HCT116 (cell line): ENCODE measurements at regions not wholly inside any gene's neighbourhood (a gene's known extent, or its start where the extent isn't known, plus 50 kb on each side); places are given as distances from the start of the nearest gene placed in this dataset.

Experiments used
- ATAC-seq: fragments of 200-7000 bp; cut with Tn5 transposase; 2 replicates; pipeline ENCODE4 v1.9.1; 2020; ENCODE audit warnings: mild to moderate bottlenecking, moderate library complexity
- BruUV-seq: library from RNA; stranded (reverse); fragments of 400-500 nt; replicated peaks from 2 replicates; lab custom pipeline; 2021; lab: Mats Ljungman, UMichigan
- CTCF ChIA-PET: fragments of 300-600 bp; sonication (Branson Sonifier 250); formaldehyde crosslinking; loops from one replicate; lab custom pipeline; 2021; ENCODE audit warnings: antibody characterized with exemption; lab: Charles Lee
- POLR2A ChIA-PET: fragments of 300-600, 350-600 bp; sonication (Branson Sonifier 250); formaldehyde crosslinking; loops from one replicate; lab custom pipeline; 2021; ENCODE audit warnings: antibody characterized with exemption; lab: Charles Lee
- RAD21 ChIA-PET, 2 experiments: fragments of 300-600 bp; sonication (Branson Sonifier 250); formaldehyde crosslinking; loops; one replicate each; lab custom pipeline; 2023; ENCODE audit warnings: low total read pairs in 2 of 2; ENCODE audit not compliant: uncharacterized antibody in 2 of 2, unreplicated experiment in 2 of 2, low non-redundant PET in 1 of 2; lab: Charles Lee
- DNase-seq: peaks from one replicate; pipeline ENCODE4 v3.0.0-alpha.2; 2010; ENCODE audit warnings: low read depth, low spot score
- H2AFZ ChIP-seq: fragments of 200-600 bp; shearing (Covaris generic), sonication (generic); 2 replicates; pipeline ENCODE4 v1.6.1; 2017; ENCODE audit warnings: low read depth, mixed run types, mixed read lengths, antibody characterized with exemption, low read length; ENCODE audit not compliant: poor library complexity, severe bottlenecking
- H3K27ac ChIP-seq: 2 replicates; pipeline ENCODE4 v1.5.1; 2012; ENCODE audit warnings: low read depth, low read length
- H3K27me3 ChIP-seq: fragments of 200-600 bp; sonication (generic); 2 replicates; pipeline ENCODE4 v1.6.1; 2016; ENCODE audit warnings: mixed run types, low read length, mixed read lengths; ENCODE audit not compliant: insufficient read depth
- H3K36me3 ChIP-seq, 2 experiments: fragments of 200-500 bp in 1 of 2; fragments of 200-600 bp in 1 of 2; sonication (Bioruptor generic) in 1 of 2; sonication (generic) in 1 of 2; 2 replicates each; pipeline versions ENCODE4 v1.5.1 to v1.6.1; 2014 to 2016; ENCODE audit warnings: low read length in 2 of 2, inconsistent platforms in 1 of 2, mixed read lengths in 1 of 2, mixed run types in 1 of 2; ENCODE audit not compliant: insufficient read depth in 2 of 2, control insufficient read depth in 1 of 2
- H3K4me1 ChIP-seq, 2 experiments: fragments of 200-600 bp in 1 of 2; sonication (generic) in 1 of 2; 2 replicates each; pipeline versions ENCODE4 v1.5.1 to v1.6.1; 2012 to 2017; ENCODE audit warnings: low read length in 2 of 2, inconsistent platforms in 1 of 2, mild to moderate bottlenecking in 1 of 2, mixed read lengths in 1 of 2, mixed run types in 1 of 2, moderate library complexity in 1 of 2; ENCODE audit not compliant: insufficient read depth in 2 of 2, control insufficient read depth in 1 of 2
- H3K4me2 ChIP-seq: fragments of 200-600 bp; sonication (generic); 2 replicates; pipeline ENCODE4 v1.6.1; 2017; ENCODE audit warnings: mixed run types, low read length, mixed read lengths
- H3K4me3 ChIP-seq, 2 experiments: fragments of 200-600 bp in 1 of 2; sonication (generic) in 1 of 2; replicated peaks in 1 of 2; 2 replicates each; pipeline ENCODE4 v1.5.1; 2011 to 2016; ENCODE audit warnings: low read length in 2 of 2, control low read depth in 1 of 2, low read depth in 1 of 2, mild to moderate bottlenecking in 1 of 2, mixed read lengths in 1 of 2, mixed run types in 1 of 2
- H3K79me2 ChIP-seq: fragments of 200-600 bp; sonication (generic); 2 replicates; pipeline ENCODE4 v1.6.1; 2017; ENCODE audit warnings: mild to moderate bottlenecking, mixed run types, low read length, moderate library complexity, mixed read lengths; ENCODE audit not compliant: insufficient read depth
- H3K9ac ChIP-seq: fragments of 200-600 bp; sonication (generic); 2 replicates; pipeline ENCODE4 v1.6.1; 2016; ENCODE audit warnings: low read length, mixed read lengths
- H3K9me2 ChIP-seq: fragments of 200-600 bp; sonication (generic), shearing (Covaris generic); 2 replicates; pipeline ENCODE4 v1.6.1; 2017; ENCODE audit warnings: mixed run types, mild to moderate bottlenecking, moderate library complexity; ENCODE audit not compliant: insufficient read depth
- H3K9me3 ChIP-seq, 2 experiments: fragments of 200-500 bp in 1 of 2; fragments of 200-600 bp in 1 of 2; sonication (Bioruptor generic) in 1 of 2; sonication (generic) in 1 of 2; 2 replicates each; pipeline ENCODE4 v1.6.1; 2014 to 2017; ENCODE audit warnings: low read length in 2 of 2, mixed read lengths in 2 of 2, inconsistent platforms in 1 of 2, low read depth in 1 of 2, mild to moderate bottlenecking in 1 of 2, mixed run types in 1 of 2, moderate library complexity in 1 of 2; ENCODE audit not compliant: control insufficient read depth in 1 of 2, insufficient read depth in 1 of 2
- H4K20me1 ChIP-seq: fragments of 200-600 bp; sonication (generic), shearing (Covaris generic); 2 replicates; pipeline ENCODE4 v1.6.1; 2017; ENCODE audit warnings: mixed run types, mild to moderate bottlenecking, moderate library complexity; ENCODE audit not compliant: insufficient read depth
- CBX3 ChIP-seq: IDR thresholded peaks from 2 replicates; pipeline ENCODE4 v1.6.1; 2012; ENCODE audit warnings: low read depth
- ELF1 ChIP-seq: IDR thresholded peaks from 2 replicates; pipeline ENCODE4 v1.6.1; 2012; ENCODE audit warnings: low read depth, borderline replicate concordance
- EZH2phosphoT487 ChIP-seq: fragments of 200-600 bp; IDR thresholded peaks from 2 replicates; pipeline ENCODE4 v1.6.1; 2018; ENCODE audit warnings: antibody characterized with exemption, borderline replicate concordance
- POLR2AphosphoS5 ChIP-seq: IDR thresholded peaks from 2 replicates; pipeline ENCODE4 v1.6.1; 2011; ENCODE audit warnings: mild to moderate bottlenecking, low read depth, low read length, moderate library complexity
- YY1 ChIP-seq: IDR thresholded peaks from 2 replicates; pipeline ENCODE4 v1.6.1; 2011; ENCODE audit warnings: low read length, low read depth, moderate library complexity, mild to moderate bottlenecking; ENCODE audit not compliant: insufficient replicate concordance; ENCODE audit errors: extremely low read depth
- ZNF274 ChIP-seq: fragments of 200-500 bp; sonication (Bioruptor generic); IDR thresholded peaks from 2 replicates; pipeline ENCODE4 v1.6.1; 2014; ENCODE audit warnings: mild to moderate bottlenecking, low read depth, low read length, inconsistent platforms
- intact Hi-C: fragments of 100-400 bp; cut with micrococcal nuclease; formaldehyde crosslinking; loops from 2 replicates; pipeline ENCODE4 v1.10.0; 2022
- TF ChIP-seq, protein P1 (sequence below): IDR thresholded peaks from 2 replicates; pipeline ENCODE4 v1.6.1; 2011; ENCODE audit warnings: mild to moderate bottlenecking, low read length, moderate library complexity; ENCODE audit not compliant: insufficient replicate concordance; ENCODE audit errors: extremely low read depth
- TF ChIP-seq, protein P2 (sequence below): IDR thresholded peaks from 2 replicates; pipeline ENCODE4 v1.6.1; 2012
- TF ChIP-seq, protein P3 (sequence below): IDR thresholded peaks from 2 replicates; pipeline ENCODE4 v1.6.1; 2012
- TF ChIP-seq, protein P4 (sequence below): IDR thresholded peaks from 2 replicates; pipeline ENCODE4 v1.6.1; 2012; ENCODE audit warnings: low read depth

DNA sequence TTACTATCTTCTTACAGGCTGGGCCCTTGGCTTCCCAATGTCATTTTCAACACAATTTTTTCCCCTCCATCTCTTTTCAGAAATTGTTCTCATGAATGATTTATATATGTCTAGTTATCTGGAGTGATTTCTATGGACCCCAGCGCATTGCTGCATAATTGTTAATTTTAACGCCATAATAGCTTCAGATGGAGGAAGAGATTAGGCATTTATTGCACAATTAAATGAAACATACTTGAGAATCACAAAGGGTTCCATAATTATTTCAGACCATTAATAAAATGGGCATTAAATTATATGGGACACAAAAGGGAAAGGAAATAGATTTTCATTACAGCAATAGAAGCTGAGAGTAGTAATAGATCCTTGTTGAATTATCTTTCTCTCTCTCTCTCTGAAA is 70.3 kb upstream of the SOX14 start:
- Histone ChIP-seq H3K4me1 (no peaks in the 10 kb centered on the region), H3K9me3 (no peaks in the 10 kb centered on the region), H3K9me2 (no peaks in the 10 kb centered on the region), H3K27ac (no peak overlapping the region), H4K20me1 (no peaks in the 10 kb centered on the region), H3K9ac (no peak overlapping the region), H3K4me3 (no peak overlapping the region), H3K27me3 (peaks cover 22% of the 10 kb centered on the region), H2AFZ (no peak overlapping the region), H3K36me3 (no peaks in the 10 kb centered on the region), H3K4me2 (no peak overlapping the region), H3K79me2 (no peaks in the 10 kb centered on the region)
- intact Hi-C loops, result loop anchor here (2.0 to 10.0 kb wide), 5 partner anchors 285 to 1619 kb away; no protein-coding TSS in a partner anchor
- TF ChIP-seq, protein P1, sequence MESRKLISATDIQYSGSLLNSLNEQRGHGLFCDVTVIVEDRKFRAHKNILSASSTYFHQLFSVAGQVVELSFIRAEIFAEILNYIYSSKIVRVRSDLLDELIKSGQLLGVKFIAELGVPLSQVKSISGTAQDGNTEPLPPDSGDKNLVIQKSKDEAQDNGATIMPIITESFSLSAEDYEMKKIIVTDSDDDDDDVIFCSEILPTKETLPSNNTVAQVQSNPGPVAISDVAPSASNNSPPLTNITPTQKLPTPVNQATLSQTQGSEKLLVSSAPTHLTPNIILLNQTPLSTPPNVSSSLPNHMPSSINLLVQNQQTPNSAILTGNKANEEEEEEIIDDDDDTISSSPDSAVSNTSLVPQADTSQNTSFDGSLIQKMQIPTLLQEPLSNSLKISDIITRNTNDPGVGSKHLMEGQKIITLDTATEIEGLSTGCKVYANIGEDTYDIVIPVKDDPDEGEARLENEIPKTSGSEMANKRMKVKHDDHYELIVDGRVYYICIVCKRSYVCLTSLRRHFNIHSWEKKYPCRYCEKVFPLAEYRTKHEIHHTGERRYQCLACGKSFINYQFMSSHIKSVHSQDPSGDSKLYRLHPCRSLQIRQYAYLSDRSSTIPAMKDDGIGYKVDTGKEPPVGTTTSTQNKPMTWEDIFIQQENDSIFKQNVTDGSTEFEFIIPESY, result no peak
- TF ChIP-seq EZH2phosphoT487 (no peak), POLR2AphosphoS5 (no peak), YY1 (no peak)
- no TSS peak for BruUV-seq
- POLR2A ChIA-PET, result no interaction called here
- DNase-seq (no peak), ATAC-seq (no peak)
- CTCF ChIA-PET, result interaction anchor here (1.6 to 1.7 kb wide), 2 partner anchors 584 to 588 kb away, joined by 12 to 17 read pairs; no protein-coding TSS in a partner anchor
- RAD21 ChIA-PET, result no interaction called here

DNA sequence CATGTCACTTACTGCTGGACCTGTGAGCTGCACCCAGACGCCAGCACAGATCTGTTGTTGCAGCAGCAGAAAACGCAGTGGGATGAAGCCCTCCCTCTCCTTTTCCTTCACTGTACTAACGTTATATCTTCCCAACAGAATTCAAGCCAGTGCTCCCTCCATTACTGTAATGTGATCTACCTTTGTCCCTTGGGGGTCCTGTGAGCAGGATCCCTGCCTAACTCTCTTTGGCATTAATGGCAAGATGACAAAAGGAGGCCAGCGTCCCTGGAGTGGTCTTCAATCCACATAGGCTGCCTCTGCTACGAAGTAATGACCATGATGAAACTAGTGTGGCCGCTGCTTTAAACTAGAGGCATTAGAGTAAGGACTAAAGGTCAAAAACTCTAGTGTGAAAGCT is 69.3 kb upstream of the SOX14 start:
- Histone ChIP-seq H3K9me2 (no peaks in the 10 kb centered on the region), H3K36me3 (no peaks in the 10 kb centered on the region), H3K4me2 (no peak overlapping the region), H3K79me2 (no peaks in the 10 kb centered on the region), H3K9me3 (no peaks in the 10 kb centered on the region), H2AFZ (no peak overlapping the region), H3K27ac (no peak overlapping the region), H3K4me1 (no peaks in the 10 kb centered on the region), H4K20me1 (no peaks in the 10 kb centered on the region), H3K9ac (no peak overlapping the region), H3K4me3 (no peak overlapping the region), H3K27me3 (peaks cover 22% of the 10 kb centered on the region)
- CTCF ChIA-PET, result no interaction called here
- RAD21 ChIA-PET, result no interaction called here
- ATAC-seq (no peak), DNase-seq (no peak)
- no TSS peak for BruUV-seq
- intact Hi-C loops, result loop anchor here (5.0 to 10.0 kb wide), 4 partner anchors 478 to 1620 kb away; no protein-coding TSS in a partner anchor
- POLR2A ChIA-PET, result no interaction called here
- TF ChIP-seq, protein P2, sequence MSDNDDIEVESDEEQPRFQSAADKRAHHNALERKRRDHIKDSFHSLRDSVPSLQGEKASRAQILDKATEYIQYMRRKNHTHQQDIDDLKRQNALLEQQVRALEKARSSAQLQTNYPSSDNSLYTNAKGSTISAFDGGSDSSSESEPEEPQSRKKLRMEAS, result no peak
- TF ChIP-seq ZNF274, result no peak
- TF ChIP-seq, protein P3, sequence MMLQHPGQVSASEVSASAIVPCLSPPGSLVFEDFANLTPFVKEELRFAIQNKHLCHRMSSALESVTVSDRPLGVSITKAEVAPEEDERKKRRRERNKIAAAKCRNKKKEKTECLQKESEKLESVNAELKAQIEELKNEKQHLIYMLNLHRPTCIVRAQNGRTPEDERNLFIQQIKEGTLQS, result no peak
- TF ChIP-seq CBX3, result no peak
- TF ChIP-seq, protein P4, sequence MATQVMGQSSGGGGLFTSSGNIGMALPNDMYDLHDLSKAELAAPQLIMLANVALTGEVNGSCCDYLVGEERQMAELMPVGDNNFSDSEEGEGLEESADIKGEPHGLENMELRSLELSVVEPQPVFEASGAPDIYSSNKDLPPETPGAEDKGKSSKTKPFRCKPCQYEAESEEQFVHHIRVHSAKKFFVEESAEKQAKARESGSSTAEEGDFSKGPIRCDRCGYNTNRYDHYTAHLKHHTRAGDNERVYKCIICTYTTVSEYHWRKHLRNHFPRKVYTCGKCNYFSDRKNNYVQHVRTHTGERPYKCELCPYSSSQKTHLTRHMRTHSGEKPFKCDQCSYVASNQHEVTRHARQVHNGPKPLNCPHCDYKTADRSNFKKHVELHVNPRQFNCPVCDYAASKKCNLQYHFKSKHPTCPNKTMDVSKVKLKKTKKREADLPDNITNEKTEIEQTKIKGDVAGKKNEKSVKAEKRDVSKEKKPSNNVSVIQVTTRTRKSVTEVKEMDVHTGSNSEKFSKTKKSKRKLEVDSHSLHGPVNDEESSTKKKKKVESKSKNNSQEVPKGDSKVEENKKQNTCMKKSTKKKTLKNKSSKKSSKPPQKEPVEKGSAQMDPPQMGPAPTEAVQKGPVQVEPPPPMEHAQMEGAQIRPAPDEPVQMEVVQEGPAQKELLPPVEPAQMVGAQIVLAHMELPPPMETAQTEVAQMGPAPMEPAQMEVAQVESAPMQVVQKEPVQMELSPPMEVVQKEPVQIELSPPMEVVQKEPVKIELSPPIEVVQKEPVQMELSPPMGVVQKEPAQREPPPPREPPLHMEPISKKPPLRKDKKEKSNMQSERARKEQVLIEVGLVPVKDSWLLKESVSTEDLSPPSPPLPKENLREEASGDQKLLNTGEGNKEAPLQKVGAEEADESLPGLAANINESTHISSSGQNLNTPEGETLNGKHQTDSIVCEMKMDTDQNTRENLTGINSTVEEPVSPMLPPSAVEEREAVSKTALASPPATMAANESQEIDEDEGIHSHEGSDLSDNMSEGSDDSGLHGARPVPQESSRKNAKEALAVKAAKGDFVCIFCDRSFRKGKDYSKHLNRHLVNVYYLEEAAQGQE, result no peak
- no peak for TF ChIP-seq POLR2AphosphoS5
- no peak for TF ChIP-seq ELF1
